NOMO-1 (cell line): ENCODE measurements at regions not wholly inside any gene's neighbourhood (a gene's known extent, or its start where the extent isn't known, plus 50 kb on each side); places are given as distances from the start of the nearest gene placed in this dataset.
"Not testable (repeated sequence)": the region's sequence is repeated elsewhere in the genome, so short reads cannot be mapped to it uniquely, and the experiment has no call there.

Source experiments
- DNase-seq, 2 experiments: peaks; one replicate each; lab custom pipeline; 2025; ENCODE audit not compliant: unreplicated experiment in 2 of 2; lab: John Stamatoyannopoulos, UW

- DNase-seq = no peak
These were observed 657.0 kb upstream of the SYT4 start for GRCh38 chr18:43934322-43934721.

GRCh38 chr18:43934781-43935471 lies 657.6 kb upstream of the SYT4 start:
- no peak for DNase-seq

- no peak for DNase-seq
These were observed 658.9 kb upstream of the SYT4 start for GRCh38 chr18:43936176-43936575.

GRCh38 chr18:43949291-43949690 lies 672.0 kb upstream of the SYT4 start:
- DNase-seq = no peak

GRCh38 chr18:43950062-43950461 lies 672.8 kb upstream of the SYT4 start:
- no peak for DNase-seq

- no peak for DNase-seq
These were observed 675.1 kb upstream of the SYT4 start for GRCh38 chr18:43952398-43952797.

- peak in 1 of 2 experiments; percentile 23 for DNase-seq
These were observed 684.4 kb upstream of the SYT4 start for GRCh38 chr18:43961722-43962121.

- DNase-seq = no peak
These were observed 687.4 kb upstream of the SYT4 start for GRCh38 chr18:43964666-43965065.

- DNase-seq = no peak
These were observed 688.4 kb upstream of the SYT4 start for GRCh38 chr18:43965691-43966090.

GRCh38 chr18:43970656-43971055 lies 693.4 kb upstream of the SYT4 start:
- no peak for DNase-seq

- no peak for DNase-seq
These were observed 700.9 kb upstream of the SYT4 start for GRCh38 chr18:43978174-43978573.

- DNase-seq = no peak
These were observed 698.1 kb upstream of the SETBP1 start for GRCh38 chr18:43982582-43982981.

- not testable (repeated sequence) for DNase-seq
These were observed 693.6 kb upstream of the SETBP1 start for GRCh38 chr18:43987061-43987460.

- no peak for DNase-seq
These were observed 687.9 kb upstream of the SETBP1 start for GRCh38 chr18:43992741-43993140.

- DNase-seq = no peak
These were observed 686.3 kb upstream of the SETBP1 start for GRCh38 chr18:43994381-43994780.

GRCh38 chr18:44013871-44014270 lies 666.8 kb upstream of the SETBP1 start:
- no peak for DNase-seq

GRCh38 chr18:44025421-44025820 lies 655.3 kb upstream of the SETBP1 start:
- no peak for DNase-seq

- DNase-seq = no peak
These were observed 652.6 kb upstream of the SETBP1 start for GRCh38 chr18:44028109-44028508.

- DNase-seq = no peak
These were observed 649.6 kb upstream of the SETBP1 start for GRCh38 chr18:44031063-44031462.

- no peak for DNase-seq
These were observed 647.5 kb upstream of the SETBP1 start for GRCh38 chr18:44033144-44033701.

- no peak for DNase-seq
These were observed 645.1 kb upstream of the SETBP1 start for GRCh38 chr18:44035554-44035953.

- no peak for DNase-seq
These were observed 644.2 kb upstream of the SETBP1 start for GRCh38 chr18:44036501-44036900.

GRCh38 chr18:44039216-44039615 lies 641.5 kb upstream of the SETBP1 start:
- DNase-seq = no peak
